HEK293 (cell line): ENCODE measurements at regions not wholly inside any gene's neighbourhood (a gene's known extent, or its start where the extent isn't known, plus 50 kb on each side); places are given as distances from the start of the nearest gene placed in this dataset.

Source experiments
- SP2 ChIP-seq: fragments of 450-650 bp; formaldehyde crosslinking; IDR thresholded peaks from 2 replicates; pipeline ENCODE4 v1.5.1; 2016; ENCODE audit warnings: missing biosample characterization, missing genetic modification characterization
- YY2 ChIP-seq: fragments of 450-650 bp; formaldehyde crosslinking; IDR thresholded peaks from 2 replicates; pipeline ENCODE4 v1.5.1; 2016; ENCODE audit warnings: missing biosample characterization, missing genetic modification characterization
- TF ChIP-seq, protein P1 (sequence below): fragments of 450-650 bp; formaldehyde crosslinking; IDR thresholded peaks from 2 replicates; pipeline ENCODE4 v1.5.1; 2016; ENCODE audit warnings: missing biosample characterization, missing genetic modification characterization

DNA sequence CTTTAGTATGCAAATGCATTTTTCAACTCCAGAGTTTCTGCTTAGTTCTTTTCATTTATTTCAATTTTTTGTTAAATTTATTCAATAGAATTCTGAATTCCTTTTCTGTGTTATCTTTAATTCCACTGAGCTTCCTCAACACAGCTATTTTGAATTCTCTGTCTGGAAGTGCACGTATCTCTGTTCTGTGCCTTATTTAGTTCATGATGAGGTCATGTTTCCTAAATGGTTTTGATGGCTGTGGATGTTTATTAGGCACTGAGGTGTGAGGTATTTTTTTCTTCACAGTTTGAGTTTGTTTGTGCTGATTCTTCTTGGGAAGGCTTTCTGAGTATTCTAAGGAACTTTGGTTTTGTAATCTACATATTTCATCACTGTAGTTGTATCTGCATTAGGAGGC, 2042.8 kb upstream of the RAG2 start:
- TF ChIP-seq, protein P1, sequence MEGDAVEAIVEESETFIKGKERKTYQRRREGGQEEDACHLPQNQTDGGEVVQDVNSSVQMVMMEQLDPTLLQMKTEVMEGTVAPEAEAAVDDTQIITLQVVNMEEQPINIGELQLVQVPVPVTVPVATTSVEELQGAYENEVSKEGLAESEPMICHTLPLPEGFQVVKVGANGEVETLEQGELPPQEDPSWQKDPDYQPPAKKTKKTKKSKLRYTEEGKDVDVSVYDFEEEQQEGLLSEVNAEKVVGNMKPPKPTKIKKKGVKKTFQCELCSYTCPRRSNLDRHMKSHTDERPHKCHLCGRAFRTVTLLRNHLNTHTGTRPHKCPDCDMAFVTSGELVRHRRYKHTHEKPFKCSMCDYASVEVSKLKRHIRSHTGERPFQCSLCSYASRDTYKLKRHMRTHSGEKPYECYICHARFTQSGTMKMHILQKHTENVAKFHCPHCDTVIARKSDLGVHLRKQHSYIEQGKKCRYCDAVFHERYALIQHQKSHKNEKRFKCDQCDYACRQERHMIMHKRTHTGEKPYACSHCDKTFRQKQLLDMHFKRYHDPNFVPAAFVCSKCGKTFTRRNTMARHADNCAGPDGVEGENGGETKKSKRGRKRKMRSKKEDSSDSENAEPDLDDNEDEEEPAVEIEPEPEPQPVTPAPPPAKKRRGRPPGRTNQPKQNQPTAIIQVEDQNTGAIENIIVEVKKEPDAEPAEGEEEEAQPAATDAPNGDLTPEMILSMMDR (tag by site-specific recombination): no peak
- TF ChIP-seq YY2 (tag by site-specific recombination) (no peak), SP2 (tag by site-specific recombination) (no peak)
